ENCODE measurements at regions not wholly inside any gene's neighbourhood (a gene's known extent, or its start where the extent isn't known, plus 50 kb on each side); places are given as distances from the start of the nearest gene placed in this dataset.

- Histone ChIP-seq H3K23ac (ENCODE audit: insufficient read length, low read depth, low read length) (no peak overlapping the region), H3K27ac (ENCODE audit: insufficient read length, low read depth, low read length) (no peak overlapping the region), H3T11ph (ENCODE audit: low read length) (no peak overlapping the region), H4K5ac (ENCODE audit: insufficient read length, low read depth, low read length) (no peak overlapping the region), H3K18ac (ENCODE audit: insufficient read length, low read depth, low read length) (no peak overlapping the region), H2AFZ (ENCODE audit: low read length) (no peak overlapping the region), H2BK12ac (ENCODE audit: insufficient read length, low read depth, low read length) (no peak overlapping the region), H2BK20ac (ENCODE audit: low read depth, low read length, poor library complexity, severe bottlenecking) (no peak overlapping the region), H4K91ac (ENCODE audit: insufficient read length, low read depth, low read length) (no peak overlapping the region), H3K27me3 (ENCODE audit: insufficient read depth, low read length) (no peaks in the 10 kb centered on the region), H3K4ac (ENCODE audit: low read depth, low read length) (no peak overlapping the region), H3K4me1 (ENCODE audit: insufficient read depth, low read length) (no peaks in the 10 kb centered on the region), H2BK15ac (ENCODE audit: low read depth, low read length) (no peak overlapping the region), H3K9ac (ENCODE audit: extremely low read depth, insufficient read length, low read length) (no peak overlapping the region), H3K4me2 (ENCODE audit: insufficient read depth, insufficient read length, low read length) (no peak overlapping the region), H3K56ac (ENCODE audit: insufficient read length, low read depth, low read length) (no peak overlapping the region), H3K9me3 (ENCODE audit: control insufficient read depth, low read depth, low read length) (no peaks in the 10 kb centered on the region), H3K23me2 (ENCODE audit: insufficient read length, low read depth, low read length, poor library complexity, severe bottlenecking) (no peaks in the 10 kb centered on the region), H4K8ac (replicated peaks; ENCODE audit: insufficient read length, low read depth, low read length) (no peak overlapping the region), H4K20me1 (ENCODE audit: control insufficient read depth, insufficient read depth, insufficient read length) (no peaks in the 10 kb centered on the region), H3K79me2 (ENCODE audit: insufficient read depth, low read length) (no peaks in the 10 kb centered on the region), H2BK5ac (ENCODE audit: insufficient read length, low read length) (no peak overlapping the region), H3K14ac (ENCODE audit: insufficient read depth, low read length) (no peak overlapping the region), H3K79me1 (ENCODE audit: insufficient read depth, low read depth, low read length, poor library complexity, severe bottlenecking) (no peaks in the 10 kb centered on the region), H2BK120ac (ENCODE audit: low read depth, low read length, poor library complexity, severe bottlenecking) (no peak overlapping the region), H2AK5ac (ENCODE audit: insufficient read length, low read length) (no peak overlapping the region)
- WGBS (ENCODE audit: extremely low coverage, insufficient read length, low lambda C conversion rate): no CpG with 5 or more reads among the region's 2 CpGs
- H3K27me3 Mint-ChIP-seq (ENCODE audit: low read depth): no peaks in the 10 kb centered on the region
- DNase-seq: no peak
- no peaks in the 10 kb centered on the region for H3K36me3 Mint-ChIP-seq (ENCODE audit: insufficient read depth in 1 of 3, low read depth in 3 of 3)
- H3K27ac Mint-ChIP-seq: no peak overlapping the region
- H3K4me1 Mint-ChIP-seq: no peaks in the 10 kb centered on the region
- H3K9me3 Mint-ChIP-seq: no peaks in the 10 kb centered on the region
- no peak overlapping the region for H3K4me3 Mint-ChIP-seq
- no peak for TF ChIP-seq CTCF (conservative IDR thresholded peaks at IDR 0.05)
Observed at GRCh38 chr13:80105350-80105749, 235.6 kb downstream of the SPRY2 start.
